CD4-positive, alpha-beta T cell (primary cell): ENCODE measurements at regions not wholly inside any gene's neighbourhood (a gene's known extent, or its start where the extent isn't known, plus 50 kb on each side); places are given as distances from the start of the nearest gene placed in this dataset.

ENCODE experiments used
- ATAC-seq: fragments of 200-7000 bp; cut with Tn5 transposase; one replicate; pipeline ENCODE4 v1.10.0; 2022; ENCODE audit warnings: mild to moderate bottlenecking; ENCODE audit not compliant: poor library complexity
- CTCF ChIA-PET: fragments of 350-600 bp; sonication (Branson Sonifier 250); formaldehyde crosslinking; loops from one replicate; lab custom pipeline; 2021; ENCODE audit warnings: antibody characterized with exemption, inconsistent platforms; lab: Charles Lee
- POLR2A ChIA-PET: fragments of 350-600 bp; sonication (Branson Sonifier 250); formaldehyde crosslinking; loops from one replicate; lab custom pipeline; 2021; ENCODE audit warnings: antibody characterized with exemption, inconsistent platforms; lab: Charles Lee
- DNase-seq, 14 experiments: peaks; one replicate each; pipeline ENCODE4 v3.0.0-alpha.2; 2013 to 2020; ENCODE audit warnings: mixed read lengths in 2 of 14
- H3K27ac ChIP-seq, 2 donors: one replicate each; pipeline versions ENCODE4 v1.5.1 to v1.7.0; 2013; ENCODE audit warnings: low read length in 2 of 2, low read depth in 1 of 2, mild to moderate bottlenecking in 1 of 2
- H3K27me3 ChIP-seq, 2 experiments: 1 replicate in 1 of 2; 2 replicates in 1 of 2; pipeline versions ENCODE4 v1.6.1 to v1.7.0; 2013; ENCODE audit warnings: low read length in 2 of 2, control low read depth in 1 of 2, mild to moderate bottlenecking in 1 of 2, moderate library complexity in 1 of 2; ENCODE audit not compliant: insufficient read depth in 2 of 2, control insufficient read depth in 1 of 2
- H3K36me3 ChIP-seq: one replicate; pipeline ENCODE4 v1.6.1; 2013; ENCODE audit warnings: low read length, control low read depth; ENCODE audit not compliant: insufficient read depth
- H3K4me1 ChIP-seq: one replicate; pipeline ENCODE4 v1.6.1; 2013; ENCODE audit warnings: low read length, control low read depth; ENCODE audit not compliant: insufficient read depth
- H3K4me3 ChIP-seq: one replicate; pipeline ENCODE4 v1.5.1; 2013; ENCODE audit warnings: mild to moderate bottlenecking, low read length, moderate library complexity
- H3K9me3 ChIP-seq, 2 experiments: 1 replicate in 1 of 2; 2 replicates in 1 of 2; pipeline versions ENCODE4 v1.6.1 to v1.7.0; 2013; ENCODE audit warnings: low read length in 2 of 2, mild to moderate bottlenecking in 2 of 2, control low read depth in 1 of 2, moderate library complexity in 1 of 2; ENCODE audit not compliant: control insufficient read depth in 1 of 2, insufficient read depth in 1 of 2
- H3K27ac Mint-ChIP-seq: one replicate; pipeline ENCODE4 v1.8.0; 2020; ENCODE audit warnings: mixed read lengths
- H3K27me3 Mint-ChIP-seq: one replicate; pipeline ENCODE4 v1.8.0; 2021; ENCODE audit warnings: mixed read lengths
- H3K36me3 Mint-ChIP-seq: one replicate; pipeline ENCODE4 v1.8.0; 2021; ENCODE audit warnings: low read depth, mixed read lengths
- H3K4me1 Mint-ChIP-seq: one replicate; pipeline ENCODE4 v1.8.0; 2021; ENCODE audit warnings: low read depth, mixed read lengths
- H3K4me3 Mint-ChIP-seq: one replicate; pipeline ENCODE4 v1.8.0; 2020; ENCODE audit warnings: mild to moderate bottlenecking, mixed read lengths
- H3K9me3 Mint-ChIP-seq: one replicate; pipeline ENCODE4 v1.8.0; 2020; ENCODE audit warnings: mixed read lengths
- intact Hi-C, 2 experiments: fragments of 100-400 bp; cut with DNase I in 1 of 2; cut with micrococcal nuclease in 1 of 2; formaldehyde crosslinking; loops; one replicate each; pipeline versions ENCODE4 v1.15.1 to v1.9.0; 2023 to 2025; cut with DNase I, micrococcal nuclease
- TF ChIP-seq, protein P1 (sequence below): fragments of 200-600 bp; IDR thresholded peaks from one replicate; pipeline ENCODE4 v1.8.0; 2022; ENCODE audit warnings: antibody characterized with exemption, mild to moderate bottlenecking

DNA sequence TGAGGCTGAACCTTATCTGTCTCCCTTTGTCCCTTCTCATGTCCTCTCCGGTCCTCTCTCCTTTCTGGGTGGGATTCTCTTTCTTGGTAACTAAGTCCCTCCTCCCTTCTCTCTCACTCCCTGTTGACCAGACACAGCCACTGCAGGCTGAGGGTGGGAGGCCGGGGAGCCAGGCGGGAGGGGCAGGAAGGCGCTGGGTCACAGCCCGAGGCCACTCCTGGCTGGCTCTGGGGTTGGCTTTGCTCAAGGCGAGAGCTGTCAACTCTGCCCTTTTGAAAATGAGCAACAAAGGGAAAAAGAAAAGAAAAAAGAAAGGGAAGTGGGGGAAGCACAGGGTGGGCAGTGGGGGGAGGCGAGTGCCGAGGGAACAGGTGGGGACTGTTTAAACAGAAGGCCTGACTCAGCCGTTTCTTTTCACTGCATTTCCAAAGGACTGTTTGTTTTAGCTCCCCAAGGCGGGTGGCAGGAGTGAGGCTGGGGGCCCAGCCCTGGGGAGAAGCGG lies 70.5 kb upstream of the IGFBP5 start:
- Histone ChIP-seq H3K4me3 (no peak overlapping the region), H3K9me3 (no peaks in the 10 kb centered on the region), H3K27me3 (peaks cover 0 to 3% of the 10 kb centered on the region in 2 experiments), H3K36me3 (no peaks in the 10 kb centered on the region), H3K27ac (no peak overlapping the region), H3K4me1 (no peaks in the 10 kb centered on the region)
- POLR2A ChIA-PET: no interaction called here
- no peak overlapping the region for H3K4me3 Mint-ChIP-seq
- no peaks in the 10 kb centered on the region for H3K9me3 Mint-ChIP-seq
- TF ChIP-seq, protein P1, sequence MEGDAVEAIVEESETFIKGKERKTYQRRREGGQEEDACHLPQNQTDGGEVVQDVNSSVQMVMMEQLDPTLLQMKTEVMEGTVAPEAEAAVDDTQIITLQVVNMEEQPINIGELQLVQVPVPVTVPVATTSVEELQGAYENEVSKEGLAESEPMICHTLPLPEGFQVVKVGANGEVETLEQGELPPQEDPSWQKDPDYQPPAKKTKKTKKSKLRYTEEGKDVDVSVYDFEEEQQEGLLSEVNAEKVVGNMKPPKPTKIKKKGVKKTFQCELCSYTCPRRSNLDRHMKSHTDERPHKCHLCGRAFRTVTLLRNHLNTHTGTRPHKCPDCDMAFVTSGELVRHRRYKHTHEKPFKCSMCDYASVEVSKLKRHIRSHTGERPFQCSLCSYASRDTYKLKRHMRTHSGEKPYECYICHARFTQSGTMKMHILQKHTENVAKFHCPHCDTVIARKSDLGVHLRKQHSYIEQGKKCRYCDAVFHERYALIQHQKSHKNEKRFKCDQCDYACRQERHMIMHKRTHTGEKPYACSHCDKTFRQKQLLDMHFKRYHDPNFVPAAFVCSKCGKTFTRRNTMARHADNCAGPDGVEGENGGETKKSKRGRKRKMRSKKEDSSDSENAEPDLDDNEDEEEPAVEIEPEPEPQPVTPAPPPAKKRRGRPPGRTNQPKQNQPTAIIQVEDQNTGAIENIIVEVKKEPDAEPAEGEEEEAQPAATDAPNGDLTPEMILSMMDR: no peak
- DNase-seq (no peak), ATAC-seq (no peak)
- no peaks in the 10 kb centered on the region for H3K4me1 Mint-ChIP-seq
- no peak overlapping the region for H3K27ac Mint-ChIP-seq
- CTCF ChIA-PET: no interaction called here
- intact Hi-C loops: no loop called here
- H3K36me3 Mint-ChIP-seq: no peaks in the 10 kb centered on the region
- H3K27me3 Mint-ChIP-seq: peaks cover 17% of the 10 kb centered on the region

DNA sequence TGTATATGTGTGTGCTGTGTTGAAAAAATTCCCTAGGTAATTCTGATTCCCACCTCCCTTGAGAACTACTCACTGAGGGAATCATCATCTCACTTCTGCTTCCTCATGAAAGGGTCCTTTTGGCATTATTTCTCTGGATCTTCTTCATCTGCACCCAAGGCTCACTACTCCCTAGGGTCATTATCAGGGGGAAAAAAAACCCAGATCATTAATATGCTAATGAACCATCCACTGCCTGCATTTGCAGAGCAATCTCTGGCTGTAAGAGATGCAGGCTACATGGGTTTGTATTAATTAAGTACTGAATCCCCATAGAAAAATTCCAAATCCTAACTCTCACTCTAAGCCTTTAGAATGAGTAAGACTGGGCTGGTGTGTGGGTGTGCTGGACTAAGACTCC lies 68.0 kb upstream of the IGFBP5 start:
- Mint-ChIP-seq H3K4me3 (no peak overlapping the region), H3K27me3 (peaks cover 17% of the 10 kb centered on the region), H3K9me3 (no peaks in the 10 kb centered on the region), H3K36me3 (no peaks in the 10 kb centered on the region), H3K27ac (no peak overlapping the region), H3K4me1 (no peaks in the 10 kb centered on the region)
- Histone ChIP-seq H3K27me3 (peaks cover 0 to 3% of the 10 kb centered on the region in 2 experiments), H3K27ac (no peak overlapping the region), H3K4me1 (no peaks in the 10 kb centered on the region), H3K9me3 (no peaks in the 10 kb centered on the region), H3K4me3 (no peak overlapping the region), H3K36me3 (no peaks in the 10 kb centered on the region)
- ATAC-seq (no peak), DNase-seq (no peak)
- ChIA-PET POLR2A (no interaction called here), CTCF (no interaction called here)
- intact Hi-C loops: no loop called here
- TF ChIP-seq, protein P1: no peak

DNA sequence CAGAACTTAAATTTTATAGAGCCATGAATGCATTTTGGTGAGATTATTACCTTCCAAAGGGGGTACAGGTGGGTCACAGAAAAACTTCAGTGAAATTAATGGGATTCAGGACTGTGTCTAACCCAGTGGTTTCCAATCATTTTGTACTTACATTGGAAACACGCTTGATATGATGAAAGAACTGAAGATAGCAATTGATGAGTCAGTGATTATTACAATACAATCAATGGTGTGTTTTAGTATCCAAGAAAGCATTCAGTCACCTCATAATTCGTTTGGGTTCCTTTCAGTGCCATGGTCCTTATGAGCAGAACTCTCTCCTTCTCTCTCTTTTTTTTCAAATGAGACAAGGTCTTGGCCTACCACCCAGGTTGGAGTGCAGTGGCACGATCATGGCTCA lies 66.5 kb upstream of the IGFBP5 start:
- DNase-seq (no peak), ATAC-seq (no peak)
- Histone ChIP-seq H3K4me3 (no peak overlapping the region), H3K27me3 (peaks cover 0 to 3% of the 10 kb centered on the region in 2 experiments), H3K4me1 (no peaks in the 10 kb centered on the region), H3K9me3 (no peaks in the 10 kb centered on the region), H3K27ac (no peak overlapping the region), H3K36me3 (no peaks in the 10 kb centered on the region)
- Mint-ChIP-seq H3K27ac (no peak overlapping the region), H3K36me3 (no peaks in the 10 kb centered on the region), H3K4me3 (no peak overlapping the region), H3K4me1 (no peaks in the 10 kb centered on the region), H3K9me3 (no peaks in the 10 kb centered on the region), H3K27me3 (peaks cover 14% of the 10 kb centered on the region)
- intact Hi-C loops: no loop called here
- CTCF ChIA-PET: no interaction called here
- TF ChIP-seq, protein P1: no peak
- POLR2A ChIA-PET: no interaction called here
